Peyer's patch (tissue), 4 donors: ENCODE measurements at regions not wholly inside any gene's neighbourhood (a gene's known extent, or its start where the extent isn't known, plus 50 kb on each side); places are given as distances from the start of the nearest gene placed in this dataset.

Experiments used
- POLR2A ChIP-seq, 2 donors: fragments of 450-650 bp; IDR thresholded peaks; one replicate each; pipeline ENCODE4 v1.5.1; 2017; ENCODE audit warnings: antibody characterized with exemption in 2 of 2, mild to moderate bottlenecking in 2 of 2, moderate library complexity in 2 of 2
- TF ChIP-seq, protein P1 (sequence below), 6 experiments: fragments of 450-650 bp in 4 of 6; fragments of 200-600 bp in 2 of 6; sonication (generic) in 1 of 6; IDR thresholded peaks; one replicate each; pipeline ENCODE4 v1.5.1; 2017 to 2019; ENCODE audit warnings: antibody characterized with exemption in 6 of 6, mild to moderate bottlenecking in 3 of 6, moderate library complexity in 1 of 6

DNA sequence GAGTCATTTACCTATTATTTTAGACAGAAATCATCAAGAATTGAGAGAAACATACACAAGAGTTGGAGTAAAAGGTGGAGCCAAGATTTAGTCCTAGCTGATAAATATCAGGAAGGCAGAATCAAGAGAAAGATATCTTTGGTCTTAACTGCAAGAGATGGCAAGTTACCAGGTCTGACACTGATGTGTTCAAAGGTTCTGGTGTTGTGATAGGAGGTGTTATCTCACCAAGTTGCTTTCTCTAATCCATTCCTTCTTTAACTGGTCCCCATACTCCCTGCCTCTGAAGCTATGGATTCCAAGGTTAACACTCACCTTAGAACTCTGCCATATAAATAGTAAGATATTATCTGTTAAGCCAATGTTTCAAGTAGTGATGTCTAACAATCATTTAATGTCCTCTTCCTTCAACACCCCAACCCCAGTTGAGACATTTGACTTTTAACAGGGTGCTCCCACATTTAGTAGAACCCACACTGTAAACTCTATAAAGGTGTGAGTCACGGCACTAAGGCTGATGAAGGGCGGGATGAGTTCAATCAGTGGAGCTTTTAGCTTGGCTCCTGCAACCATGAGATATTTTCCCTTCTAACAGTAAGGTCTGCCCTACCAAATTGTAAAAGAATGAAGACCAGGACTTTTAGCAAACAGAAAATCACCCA lies 333.7 kb downstream of the RND3 start:
- TF ChIP-seq, protein P1, sequence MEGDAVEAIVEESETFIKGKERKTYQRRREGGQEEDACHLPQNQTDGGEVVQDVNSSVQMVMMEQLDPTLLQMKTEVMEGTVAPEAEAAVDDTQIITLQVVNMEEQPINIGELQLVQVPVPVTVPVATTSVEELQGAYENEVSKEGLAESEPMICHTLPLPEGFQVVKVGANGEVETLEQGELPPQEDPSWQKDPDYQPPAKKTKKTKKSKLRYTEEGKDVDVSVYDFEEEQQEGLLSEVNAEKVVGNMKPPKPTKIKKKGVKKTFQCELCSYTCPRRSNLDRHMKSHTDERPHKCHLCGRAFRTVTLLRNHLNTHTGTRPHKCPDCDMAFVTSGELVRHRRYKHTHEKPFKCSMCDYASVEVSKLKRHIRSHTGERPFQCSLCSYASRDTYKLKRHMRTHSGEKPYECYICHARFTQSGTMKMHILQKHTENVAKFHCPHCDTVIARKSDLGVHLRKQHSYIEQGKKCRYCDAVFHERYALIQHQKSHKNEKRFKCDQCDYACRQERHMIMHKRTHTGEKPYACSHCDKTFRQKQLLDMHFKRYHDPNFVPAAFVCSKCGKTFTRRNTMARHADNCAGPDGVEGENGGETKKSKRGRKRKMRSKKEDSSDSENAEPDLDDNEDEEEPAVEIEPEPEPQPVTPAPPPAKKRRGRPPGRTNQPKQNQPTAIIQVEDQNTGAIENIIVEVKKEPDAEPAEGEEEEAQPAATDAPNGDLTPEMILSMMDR (IDR thresholded peaks at IDR 0.05) = no peak
- no peak for TF ChIP-seq POLR2A (IDR thresholded peaks at IDR 0.05)
